ENCODE measurements at regions not wholly inside any gene's neighbourhood (a gene's known extent, or its start where the extent isn't known, plus 50 kb on each side); places are given as distances from the start of the nearest gene placed in this dataset.

DNA sequence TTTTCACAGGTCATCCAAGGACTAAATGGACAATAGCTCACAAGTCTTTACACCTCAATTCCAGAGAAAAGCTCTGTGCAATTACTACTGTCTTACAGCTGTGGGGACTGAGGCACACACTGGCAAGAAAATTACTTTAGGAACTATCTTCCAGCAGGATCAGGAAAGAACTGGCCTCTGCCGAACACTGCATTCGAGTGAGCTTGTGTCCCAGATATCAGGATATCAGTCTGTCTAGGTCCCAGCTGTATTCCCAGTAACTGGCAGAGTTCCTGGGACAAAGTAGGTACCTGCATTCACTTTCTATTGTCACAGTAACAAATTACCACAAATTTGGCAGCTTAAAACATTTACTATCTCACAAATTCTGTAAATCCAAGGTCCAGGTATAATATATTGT lies 183.7 kb downstream of the IRS1 start (continued):
- TF ChIP-seq KDM4B (CRISPR knock-in tag; IDR thresholded peaks at IDR 0.05) (no peak), ZNF530 (CRISPR knock-in tag; IDR thresholded peaks at IDR 0.05; ENCODE audit: low read depth) (no peak), ZNF484 (CRISPR knock-in tag; IDR thresholded peaks at IDR 0.05; ENCODE audit: borderline replicate concordance, low read depth) (no peak), HDAC2 (CRISPR knock-in tag; IDR thresholded peaks at IDR 0.05) (no peak), CBFB (CRISPR knock-in tag; IDR thresholded peaks at IDR 0.05) (no peak), ZNF234 (CRISPR knock-in tag; conservative IDR thresholded peaks at IDR 0.05) (no peak)

DNA sequence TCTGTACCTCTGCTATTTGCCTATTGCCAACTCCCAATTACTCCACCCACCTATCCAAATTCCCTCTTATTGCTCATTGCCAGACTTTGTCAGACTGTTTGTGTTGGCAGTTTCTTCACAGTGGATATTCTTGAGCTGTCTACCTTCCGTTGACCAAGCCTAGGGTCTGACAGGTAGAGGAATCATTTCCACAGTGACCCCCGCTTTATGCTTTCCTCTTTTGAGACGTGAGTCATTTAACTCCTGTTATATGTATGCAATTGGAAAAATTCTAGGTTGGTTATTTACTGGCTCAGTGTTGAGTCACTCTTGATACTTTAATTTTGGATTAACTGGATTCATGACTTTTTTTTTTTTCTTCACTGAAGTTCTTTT lies 187.7 kb downstream of the IRS1 start:
- no peaks in the 10 kb centered on the region for H3K36me3 ChIP-seq (replicated peaks in 1 of 2; ENCODE audit: control insufficient read depth in 1 of 2, insufficient read depth in 2 of 2, low read length in 2 of 2)
- ChIA-PET POLR2A (no interaction called here), CTCF (ENCODE audit: low intra/inter-chr PET ratio, low total read pairs) (no interaction called here)
- no peaks in the 10 kb centered on the region for H3K79me2 ChIP-seq (ENCODE audit: insufficient read depth, low read length)
- peak overlapping the region; percentile 67 for H2AFZ ChIP-seq (ENCODE audit: low read length)
- H3K9ac ChIP-seq (ENCODE audit: insufficient read depth, low read depth, low read length) = no peak overlapping the region
- no peaks in the 10 kb centered on the region for H4K20me1 ChIP-seq (ENCODE audit: insufficient read depth, low read length)
- H3K4me1 ChIP-seq (ENCODE audit: insufficient read depth, low read length) = peaks cover 29% of the 10 kb centered on the region
- TF ChIP-seq ZNF737 (CRISPR knock-in tag; IDR thresholded peaks at IDR 0.05; ENCODE audit: borderline replicate concordance) (no peak), PHF20 (CRISPR knock-in tag; IDR thresholded peaks at IDR 0.05) (no peak), RCOR2 (CRISPR knock-in tag; IDR thresholded peaks at IDR 0.05) (no peak), ZNF629 (CRISPR knock-in tag; conservative IDR thresholded peaks at IDR 0.05) (no peak), NFE2 (CRISPR knock-in tag; IDR thresholded peaks at IDR 0.05) (no peak), BCL6 (CRISPR knock-in tag; IDR thresholded peaks at IDR 0.05) (no peak), CC2D1A (CRISPR knock-in tag; IDR thresholded peaks at IDR 0.05) (no peak), ZNF235 (CRISPR knock-in tag; IDR thresholded peaks at IDR 0.05; ENCODE audit: borderline replicate concordance) (no peak), REXO4 (CRISPR knock-in tag; IDR thresholded peaks at IDR 0.05; ENCODE audit: borderline replicate concordance) (no peak), RAD21 (CRISPR knock-in tag; IDR thresholded peaks at IDR 0.05) (no peak)
- TF ChIP-seq, protein P1, sequence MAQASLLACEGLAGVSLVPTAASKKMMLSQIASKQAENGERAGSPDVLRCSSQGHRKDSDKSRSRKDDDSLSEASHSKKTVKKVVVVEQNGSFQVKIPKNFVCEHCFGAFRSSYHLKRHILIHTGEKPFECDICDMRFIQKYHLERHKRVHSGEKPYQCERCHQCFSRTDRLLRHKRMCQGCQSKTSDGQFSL (CRISPR knock-in tag; IDR thresholded peaks at IDR 0.05) = no peak
- TF ChIP-seq, protein P2, sequence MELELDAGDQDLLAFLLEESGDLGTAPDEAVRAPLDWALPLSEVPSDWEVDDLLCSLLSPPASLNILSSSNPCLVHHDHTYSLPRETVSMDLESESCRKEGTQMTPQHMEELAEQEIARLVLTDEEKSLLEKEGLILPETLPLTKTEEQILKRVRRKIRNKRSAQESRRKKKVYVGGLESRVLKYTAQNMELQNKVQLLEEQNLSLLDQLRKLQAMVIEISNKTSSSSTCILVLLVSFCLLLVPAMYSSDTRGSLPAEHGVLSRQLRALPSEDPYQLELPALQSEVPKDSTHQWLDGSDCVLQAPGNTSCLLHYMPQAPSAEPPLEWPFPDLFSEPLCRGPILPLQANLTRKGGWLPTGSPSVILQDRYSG (CRISPR knock-in tag; IDR thresholded peaks at IDR 0.05) = no peak
- no peak overlapping the region for H3K4me2 ChIP-seq (ENCODE audit: low read depth, low read length)
- no peaks in the 10 kb centered on the region for H3K9me3 ChIP-seq (ENCODE audit: low read length)
- H3K27ac ChIP-seq (ENCODE audit: extremely low read length, insufficient read depth, low read length) = no peak overlapping the region
- H3K27me3 ChIP-seq (ENCODE audit: control insufficient read depth in 1 of 2, insufficient read depth in 2 of 2, low read length in 2 of 2) = no peaks in the 10 kb centered on the region
- FAIRE-seq (no peak), DNase-seq (ENCODE audit: low spot score) (no peak), ATAC-seq (no peak)
- intact Hi-C loops (cut with micrococcal nuclease; ENCODE audit: unreplicated experiment) = loop anchor here (10.0 kb wide), 2 partner anchors 137 to 397 kb away; no protein-coding TSS in a partner anchor
- WGBS (ENCODE audit: low lambda C conversion rate) = 90% methylated on average over 3 of the region's 3 CpGs
- in situ Hi-C loops (cut with HindIII; ENCODE audit: extremely low pct_ligation_motif_present, low pct_unique_long_range_greater_than_20kb) = loop anchor here (25.0 kb wide), 1 partner anchor 725 kb away; no protein-coding TSS in a partner anchor
- BruUV-seq (replicated peaks) = no TSS peak
- H3K4me3 ChIP-seq (replicated peaks in 1 of 3; ENCODE audit: insufficient read depth in 1 of 3, low read depth in 2 of 3, low read length in 3 of 3) = no peak overlapping the region
